GM23338 (cell line): ENCODE measurements at regions not wholly inside any gene's neighbourhood (a gene's known extent, or its start where the extent isn't known, plus 50 kb on each side); places are given as distances from the start of the nearest gene placed in this dataset.
A peak's percentile ranks its signal among the peaks of the same experiment; 100 is the strongest.

Experiments
- ATAC-seq: fragments of 200-7000 bp; cut with Tn5 transposase; 3 replicates; pipeline ENCODE4 v1.9.1; 2020
- DNase-seq: peaks from one replicate; pipeline ENCODE4 v3.0.0-alpha.2; 2015; ENCODE audit warnings: low spot score
- H2AFZ ChIP-seq: fragments of 200-600 bp; sonication (generic); 2 replicates; pipeline ENCODE4 v1.8.0; 2016; ENCODE audit warnings: antibody characterized with exemption, mild to moderate bottlenecking, moderate library complexity
- H3F3A ChIP-seq: fragments of 200-600 bp; sonication (generic); replicated peaks from 2 replicates; pipeline ENCODE4 v1.8.0; 2017; ENCODE audit warnings: antibody characterized with exemption, mixed run types, low read depth
- H3K27ac ChIP-seq: fragments of 200-600 bp; sonication (generic); 2 replicates; pipeline ENCODE4 v1.6.1; 2016; ENCODE audit warnings: low read depth
- H3K27me3 ChIP-seq: fragments of 200-600 bp; sonication (generic); 2 replicates; pipeline ENCODE4 v1.8.0; 2016; ENCODE audit warnings: mild to moderate bottlenecking, mixed run types, moderate library complexity; ENCODE audit not compliant: insufficient read depth
- H3K36me3 ChIP-seq: fragments of 200-600 bp; sonication (generic); 2 replicates; pipeline ENCODE4 v1.8.0; 2016; ENCODE audit warnings: mild to moderate bottlenecking; ENCODE audit not compliant: insufficient read depth
- H3K4me1 ChIP-seq: fragments of 200-600 bp; sonication (generic); 2 replicates; pipeline ENCODE4 v1.8.0; 2016; ENCODE audit warnings: mild to moderate bottlenecking, moderate library complexity; ENCODE audit not compliant: insufficient read depth
- H3K4me2 ChIP-seq: fragments of 200-600 bp; sonication (generic); 2 replicates; pipeline ENCODE4 v1.7.1; 2017; ENCODE audit warnings: mixed run types
- H3K4me3 ChIP-seq: fragments of 200-600 bp; sonication (generic); 2 replicates; pipeline ENCODE4 v1.6.1; 2016; ENCODE audit warnings: mixed run types
- H3K79me2 ChIP-seq: fragments of 200-600 bp; sonication (generic); replicated peaks from 2 replicates; pipeline ENCODE4 v1.8.0; 2017; ENCODE audit warnings: mild to moderate bottlenecking; ENCODE audit not compliant: insufficient read depth
- H3K9me2 ChIP-seq: fragments of 200-600 bp; sonication (generic); 2 replicates; pipeline ENCODE4 v1.8.0; 2017; ENCODE audit not compliant: insufficient read depth
- H4K20me1 ChIP-seq: fragments of 200-600 bp; sonication (generic); replicated peaks from 2 replicates; pipeline ENCODE4 v1.8.0; 2017; ENCODE audit warnings: mild to moderate bottlenecking; ENCODE audit not compliant: insufficient read depth
- H3K27ac Mint-ChIP-seq: 2 replicates; pipeline ENCODE4 v1.8.0; 2020; ENCODE audit warnings: inconsistent platforms, mild to moderate bottlenecking, moderate library complexity, mixed read lengths
- H3K27me3 Mint-ChIP-seq: 3 replicates; pipeline ENCODE4 v1.8.0; 2022; ENCODE audit warnings: low read depth, mild to moderate bottlenecking, moderate library complexity, mixed read lengths, inconsistent platforms; ENCODE audit not compliant: insufficient read depth, poor library complexity
- H3K36me3 Mint-ChIP-seq: 3 replicates; pipeline ENCODE4 v1.8.0; 2021; ENCODE audit warnings: low read depth, mild to moderate bottlenecking, inconsistent platforms, moderate library complexity, mixed read lengths
- H3K4me1 Mint-ChIP-seq: 3 replicates; pipeline ENCODE4 v1.8.0; 2020; ENCODE audit warnings: mild to moderate bottlenecking, inconsistent platforms, mixed read lengths
- H3K4me3 Mint-ChIP-seq: 3 replicates; pipeline ENCODE4 v1.8.0; 2021; ENCODE audit warnings: moderate library complexity, mild to moderate bottlenecking, inconsistent platforms, mixed read lengths
- H3K9me3 Mint-ChIP-seq: 3 replicates; pipeline ENCODE4 v1.8.0; 2020; ENCODE audit warnings: moderate library complexity, mild to moderate bottlenecking, inconsistent platforms, mixed read lengths
- CREB1 ChIP-seq: fragments of 250-450 bp; sonication (Bioruptor Pico); IDR thresholded peaks from 2 replicates; pipeline ENCODE4 v1.5.0; 2020; ENCODE audit warnings: low read depth, mild to moderate bottlenecking, moderate library complexity
- CTCF ChIP-seq, 2 experiments: fragments of 200-600 bp in 1 of 2; sonication (generic) in 1 of 2; conservative IDR thresholded peaks; 2 replicates each; pipeline versions ENCODE4 v1.5.1 to v1.6.1; 2016 to 2017; ENCODE audit warnings: antibody characterized with exemption in 2 of 2, low read depth in 2 of 2, mild to moderate bottlenecking in 2 of 2, moderate library complexity in 1 of 2
- ETS1 ChIP-seq: IDR thresholded peaks from 2 replicates; pipeline ENCODE4 v1.6.1; 2016; ENCODE audit warnings: antibody characterized with exemption
- EZH2 ChIP-seq: fragments of 200-600 bp; sonication (generic); IDR thresholded peaks from one replicate; pipeline ENCODE4 v1.8.0; 2017; ENCODE audit warnings: antibody characterized with exemption, mild to moderate bottlenecking, low read depth; ENCODE audit not compliant: unreplicated experiment
- NANOG ChIP-seq: IDR thresholded peaks from 2 replicates; pipeline ENCODE4 v1.6.1; 2016; ENCODE audit warnings: antibody characterized with exemption, borderline replicate concordance
- POLR2AphosphoS5 ChIP-seq: IDR thresholded peaks from 2 replicates; pipeline ENCODE4 v1.6.1; 2016; ENCODE audit warnings: antibody characterized with exemption, low read depth
- REST ChIP-seq: IDR thresholded peaks from one replicate; pipeline ENCODE4 v1.6.1; 2018; ENCODE audit warnings: antibody characterized with exemption; ENCODE audit not compliant: unreplicated experiment
- ZNF114 ChIP-seq: fragments of 250-450 bp; sonication (Bioruptor Pico); IDR thresholded peaks from 2 replicates; pipeline ENCODE4 v1.5.0; 2020; ENCODE audit warnings: mild to moderate bottlenecking, moderate library complexity

- H3K36me3 ChIP-seq: no peaks in the 10 kb centered on the region
- H3K4me3 Mint-ChIP-seq: no peak overlapping the region
- DNase-seq (no peak), ATAC-seq (no peak)
- H3K9me2 ChIP-seq: no peaks in the 10 kb centered on the region; the same call in 1 of the 2 replicates
- no peaks in the 10 kb centered on the region for H3K27me3 ChIP-seq
- no peak overlapping the region for H3K27ac ChIP-seq
- H3K4me1 ChIP-seq: no peaks in the 10 kb centered on the region
- H3K9me3 Mint-ChIP-seq: no peaks in the 10 kb centered on the region
- no peaks in the 10 kb centered on the region for H3F3A ChIP-seq
- H2AFZ ChIP-seq: peak overlapping the region; percentile 20; the same call in 1 of the 2 replicates
- H3K36me3 Mint-ChIP-seq: no peaks in the 10 kb centered on the region
- TF ChIP-seq REST (no peak), CTCF (conservative IDR thresholded peaks at IDR 0.05; ENCODE audit: low read depth in 2 of 2) (0 out of 4 replicates have a peak, but pooled peaks of 1 of the 2 experiments have one; percentile 27)
- no peak overlapping the region for H3K4me2 ChIP-seq
- H3K27ac Mint-ChIP-seq: no peak overlapping the region
- no peaks in the 10 kb centered on the region for H3K79me2 ChIP-seq
- H3K4me1 Mint-ChIP-seq: peaks cover 8% of the 10 kb centered on the region
- peaks cover 5% of the 10 kb centered on the region for H3K27me3 Mint-ChIP-seq
- no peaks in the 10 kb centered on the region for H4K20me1 ChIP-seq
- H3K4me3 ChIP-seq: no peak overlapping the region
These were observed 78.8 kb upstream of the BOC start for GRCh38 chr3:113132571-113132996.

GRCh38 chr3:113133140-113133539 lies 78.2 kb upstream of the BOC start:
- Histone ChIP-seq H3K27me3 (no peaks in the 10 kb centered on the region), H3F3A (no peaks in the 10 kb centered on the region), H2AFZ (peak overlapping the region; percentile 20; the same call in 1 of the 2 replicates), H3K36me3 (no peaks in the 10 kb centered on the region), H3K4me3 (no peak overlapping the region), H3K4me2 (no peak overlapping the region), H3K4me1 (no peaks in the 10 kb centered on the region), H3K79me2 (no peaks in the 10 kb centered on the region), H3K27ac (no peak overlapping the region), H3K9me2 (no peaks in the 10 kb centered on the region; the same call in 1 of the 2 replicates), H4K20me1 (no peaks in the 10 kb centered on the region)
- Mint-ChIP-seq H3K27ac (no peak overlapping the region), H3K4me1 (peaks cover 8% of the 10 kb centered on the region), H3K27me3 (peaks cover 3% of the 10 kb centered on the region), H3K4me3 (no peak overlapping the region), H3K36me3 (no peaks in the 10 kb centered on the region), H3K9me3 (no peaks in the 10 kb centered on the region)
- TF ChIP-seq POLR2AphosphoS5: no peak
- no peak for TF ChIP-seq REST
- no peak for TF ChIP-seq ZNF114 (CRISPR knock-in tag)
- TF ChIP-seq ETS1: no peak
- TF ChIP-seq CREB1: no peak
- TF ChIP-seq NANOG: no peak
- no peak for TF ChIP-seq CTCF (conservative IDR thresholded peaks at IDR 0.05; ENCODE audit: low read depth in 2 of 2)
- TF ChIP-seq EZH2: no peak
- ATAC-seq (no peak), DNase-seq (no peak)
